B cell (primary cell): ENCODE measurements at regions not wholly inside any gene's neighbourhood (a gene's known extent, or its start where the extent isn't known, plus 50 kb on each side); places are given as distances from the start of the nearest gene placed in this dataset.

ENCODE experiments used
- ATAC-seq: fragments of 200-7000 bp; cut with Tn5 transposase; one replicate; pipeline ENCODE4 v1.10.0; 2021; ENCODE audit warnings: low read depth, mild to moderate bottlenecking, moderate number of reproducible peaks, moderate library complexity
- CTCF ChIA-PET: fragments of 350-600 bp; sonication (Branson Sonifier 250); formaldehyde crosslinking; loops from one replicate; lab custom pipeline; 2021; ENCODE audit warnings: antibody characterized with exemption, inconsistent platforms; lab: Charles Lee
- POLR2A ChIA-PET: fragments of 350-600 bp; sonication (Branson Sonifier 250); formaldehyde crosslinking; loops from one replicate; lab custom pipeline; 2021; ENCODE audit warnings: antibody characterized with exemption; lab: Charles Lee
- DNase-seq: peaks from one replicate; pipeline ENCODE4 v3.0.0; 2013
- H2AFZ ChIP-seq: 2 replicates; pipeline ENCODE4 v1.6.1; 2012; ENCODE audit warnings: mild to moderate bottlenecking, low read depth, low read length; ENCODE audit not compliant: insufficient read depth, poor library complexity, severe bottlenecking
- H3K27ac ChIP-seq, 2 donors: 1 replicate in 1 of 2; 2 replicates in 1 of 2; pipeline ENCODE4 v1.5.1; 2012 to 2013; ENCODE audit warnings: low read length in 2 of 2, mild to moderate bottlenecking in 2 of 2, moderate library complexity in 1 of 2
- H3K27me3 ChIP-seq, 4 experiments: fragments of 200-600 bp in 1 of 4; sonication (generic) in 1 of 4; replicated peaks in 1 of 4; 1 replicate in 2 of 4; 2 replicates in 2 of 4; pipeline versions ENCODE4 v1.6.1 to v1.7.0; 2013 to 2016; ENCODE audit warnings: low read length in 3 of 4, mild to moderate bottlenecking in 2 of 4, mixed read lengths in 1 of 4, moderate library complexity in 1 of 4; ENCODE audit not compliant: insufficient read depth in 4 of 4, control insufficient read depth in 3 of 4; ENCODE audit errors: control extremely low read depth in 1 of 4
- H3K36me3 ChIP-seq, 2 experiments: replicated peaks in 1 of 2; 1 replicate in 1 of 2; 2 replicates in 1 of 2; pipeline versions ENCODE4 v1.6.1 to v1.7.1; 2013; ENCODE audit warnings: low read length in 1 of 2; ENCODE audit not compliant: insufficient read depth in 2 of 2, control insufficient read depth in 1 of 2; ENCODE audit errors: control extremely low read depth in 1 of 2, extremely low read depth in 1 of 2
- H3K4me1 ChIP-seq, 2 donors: fragments of 200-600 bp in 1 of 2; sonication (generic) in 1 of 2; 1 replicate in 1 of 2; 2 replicates in 1 of 2; pipeline versions ENCODE4 v1.5.1 to v1.6.1; 2013 to 2017; ENCODE audit warnings: low read length in 2 of 2; ENCODE audit not compliant: control insufficient read depth in 2 of 2, insufficient read depth in 2 of 2
- H3K4me2 ChIP-seq: replicated peaks from 2 replicates; pipeline ENCODE3; 2012; ENCODE audit warnings: mild to moderate bottlenecking, low read depth, low read length; ENCODE audit not compliant: poor library complexity, severe bottlenecking
- H3K4me3 ChIP-seq, 5 experiments: fragments of 200-600 bp in 1 of 5; sonication (generic) in 1 of 5; 1 replicate in 3 of 5; 2 replicates in 2 of 5; pipeline versions ENCODE4 v1.5.1 to v1.7.0; 2011 to 2016; ENCODE audit warnings: low read length in 4 of 5, mild to moderate bottlenecking in 4 of 5, low read depth in 2 of 5, control low read depth in 1 of 5, moderate library complexity in 1 of 5; ENCODE audit not compliant: insufficient read depth in 1 of 5; ENCODE audit errors: control extremely low read depth in 1 of 5, extremely low read depth in 1 of 5
- H3K79me2 ChIP-seq: fragments of 200-600 bp; sonication (generic); one replicate; pipeline ENCODE4 v1.6.0; 2016; ENCODE audit warnings: low read length; ENCODE audit not compliant: control insufficient read depth, insufficient read depth
- H3K9ac ChIP-seq: fragments of 200-600 bp; sonication (generic); 2 replicates; pipeline ENCODE4 v1.6.1; 2017; ENCODE audit warnings: mild to moderate bottlenecking, low read length, moderate library complexity
- H3K9me3 ChIP-seq, 3 donors: one replicate each; pipeline versions ENCODE4 v1.6.1 to v1.7.1; 2013; ENCODE audit warnings: low read length in 2 of 3; ENCODE audit not compliant: control insufficient read depth in 2 of 3, insufficient read depth in 1 of 3; ENCODE audit errors: control extremely low read depth in 1 of 3
- H4K20me1 ChIP-seq: 2 replicates; pipeline ENCODE4 v1.6.0; 2012; ENCODE audit warnings: mild to moderate bottlenecking, low read length; ENCODE audit not compliant: insufficient read depth, control insufficient read depth, poor library complexity, severe bottlenecking
- H3K27ac Mint-ChIP-seq: one replicate; pipeline ENCODE4 v1.8.0; 2021; ENCODE audit warnings: mixed read lengths
- H3K27me3 Mint-ChIP-seq: one replicate; pipeline ENCODE4 v1.8.0; 2021; ENCODE audit warnings: mixed read lengths
- H3K4me1 Mint-ChIP-seq: one replicate; pipeline ENCODE4 v1.8.0; 2021; ENCODE audit warnings: mixed read lengths
- H3K4me3 Mint-ChIP-seq: one replicate; pipeline ENCODE4 v1.8.0; 2021; ENCODE audit warnings: mixed read lengths
- H3K9me3 Mint-ChIP-seq: one replicate; pipeline ENCODE4 v1.8.0; 2022; ENCODE audit warnings: mixed read lengths; ENCODE audit not compliant: insufficient read depth
- CTCF ChIP-seq: fragments of 200-600 bp; IDR thresholded peaks from one replicate; pipeline ENCODE4 v1.8.0; 2022; ENCODE audit warnings: antibody characterized with exemption, mild to moderate bottlenecking
- EZH2 ChIP-seq: IDR thresholded peaks from 2 replicates; pipeline ENCODE4 v1.6.1; 2012; ENCODE audit warnings: borderline replicate concordance, low read depth, mild to moderate bottlenecking, moderate library complexity, low read length; ENCODE audit not compliant: insufficient read depth, poor library complexity, severe bottlenecking
- WGBS: methylation state at CpG from one replicate; pipeline ENCODE4 v1.1.5; 2013; ENCODE audit warnings: missing lambda C conversion rate; ENCODE audit not compliant: insufficient coverage; 5-methylcytosine and 5-hydroxymethylcytosine counted together
- intact Hi-C: fragments of 100-400 bp; cut with micrococcal nuclease; formaldehyde crosslinking; loops from one replicate; pipeline ENCODE4 v1.10.0; 2022

- WGBS = 86% methylated on average over 4 of the region's 5 CpGs
- Histone ChIP-seq H3K27ac (no peak overlapping the region), H3K4me3 (no peak overlapping the region), H3K27me3 (no peaks in the 10 kb centered on the region), H2AFZ (no peak overlapping the region), H3K4me2 (no peak overlapping the region), H3K79me2 (no peaks in the 10 kb centered on the region), H3K9me3 (no peaks in the 10 kb centered on the region), H4K20me1 (no peaks in the 10 kb centered on the region), H3K9ac (no peak overlapping the region), H3K36me3 (no peaks in the 10 kb centered on the region), H3K4me1 (no peaks in the 10 kb centered on the region)
- ChIA-PET CTCF (interaction anchor here (0.6 to 1.4 kb wide), 3 partner anchors 21 to 37 kb away, joined by 3 to 6 read pairs (median 3); no protein-coding TSS in a partner anchor), POLR2A (no interaction called here)
- no peak for DNase-seq
- TF ChIP-seq EZH2 = no peak
- no peak for TF ChIP-seq CTCF
- no peaks in the 10 kb centered on the region for H3K4me1 Mint-ChIP-seq
- ATAC-seq = no peak
- H3K27ac Mint-ChIP-seq = no peak overlapping the region
- intact Hi-C loops = no loop called here
- no peak overlapping the region for H3K4me3 Mint-ChIP-seq
- peaks cover 13% of the 10 kb centered on the region for H3K27me3 Mint-ChIP-seq
- no peaks in the 10 kb centered on the region for H3K9me3 Mint-ChIP-seq
These were observed 62.3 kb upstream of the DAPL1 start for GRCh38 chr2:158732573-158733429.

DNA sequence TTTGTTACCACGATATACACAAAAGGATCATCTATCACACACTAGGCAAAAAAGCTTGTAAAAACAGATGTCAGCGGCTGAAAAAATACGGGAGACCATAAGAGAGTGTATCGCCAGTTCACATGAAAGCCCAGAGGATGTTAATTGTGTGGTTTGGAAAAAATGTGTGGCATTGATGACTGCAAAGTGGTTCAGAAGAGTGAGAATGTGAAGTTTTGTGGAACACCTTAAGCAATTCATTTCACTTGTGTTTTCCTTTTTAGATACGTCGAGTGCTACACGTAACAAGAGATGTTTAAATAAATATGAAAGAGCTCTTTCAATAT lies 61.7 kb upstream of the DAPL1 start:
- no peaks in the 10 kb centered on the region for H3K9me3 ChIP-seq
- no peak overlapping the region for H2AFZ ChIP-seq
- no peaks in the 10 kb centered on the region for H3K36me3 ChIP-seq
- H3K9me3 Mint-ChIP-seq = no peaks in the 10 kb centered on the region
- no peaks in the 10 kb centered on the region for H3K27me3 ChIP-seq
- POLR2A ChIA-PET = no interaction called here
- H3K4me1 ChIP-seq = no peaks in the 10 kb centered on the region
- TF ChIP-seq CTCF = no peak
- TF ChIP-seq EZH2 = no peak
- 91% methylated on average over 3 of the region's 7 CpGs for WGBS
- CTCF ChIA-PET = interaction anchor here (1.0 to 1.4 kb wide), 2 partner anchors 21 to 22 kb away, joined by 3 to 6 read pairs; no protein-coding TSS in a partner anchor
- no peak overlapping the region for H3K4me3 Mint-ChIP-seq
- H3K4me3 ChIP-seq = no peak overlapping the region
- peaks cover 13% of the 10 kb centered on the region for H3K27me3 Mint-ChIP-seq
- intact Hi-C loops = no loop called here
- no peak overlapping the region for H3K9ac ChIP-seq
- H3K79me2 ChIP-seq = no peaks in the 10 kb centered on the region
- H3K27ac Mint-ChIP-seq = no peak overlapping the region
- H3K27ac ChIP-seq = no peak overlapping the region
- no peaks in the 10 kb centered on the region for H3K4me1 Mint-ChIP-seq
- no peaks in the 10 kb centered on the region for H4K20me1 ChIP-seq
- DNase-seq (no peak), ATAC-seq (no peak)
- H3K4me2 ChIP-seq = no peak overlapping the region
